ENCODE measurements at regions not wholly inside any gene's neighbourhood (a gene's known extent, or its start where the extent isn't known, plus 50 kb on each side); places are given as distances from the start of the nearest gene placed in this dataset.

DNA sequence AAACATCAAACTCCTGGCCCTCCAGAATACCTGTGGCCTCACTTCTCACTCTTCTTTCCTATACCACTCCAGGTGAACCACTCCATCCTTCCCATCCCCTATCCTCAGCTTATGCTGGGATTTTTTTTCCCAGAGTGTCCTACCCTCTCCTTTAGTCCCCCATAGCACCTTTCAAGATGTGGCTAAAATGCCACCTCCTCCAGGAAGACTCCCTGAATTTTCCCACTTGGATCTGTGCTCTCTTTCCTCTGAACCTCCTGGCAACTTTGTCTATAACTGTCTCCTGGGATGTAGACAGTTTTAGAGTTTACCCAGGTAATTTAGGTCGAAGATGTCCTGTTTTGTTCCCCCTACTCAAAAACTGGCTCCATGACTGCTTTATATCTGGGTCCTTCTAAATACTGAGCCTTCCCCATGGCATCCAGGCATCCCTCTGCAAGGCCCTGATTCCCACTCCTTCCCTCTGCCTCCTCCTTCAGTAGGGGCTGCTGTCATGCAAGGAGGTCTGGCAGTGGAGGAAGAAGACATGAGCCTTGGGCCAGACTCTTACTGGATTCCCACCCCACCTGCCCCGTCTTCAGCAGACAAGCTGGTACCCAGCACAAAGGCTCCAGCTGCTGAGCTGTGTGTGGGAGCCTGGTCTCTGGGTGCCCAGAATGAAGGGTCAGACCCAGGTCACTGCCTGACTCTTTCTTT, 161.5 kb downstream of the SMAD6 start:
- TF ChIP-seq CTCF (IDR thresholded peaks at IDR 0.05; ENCODE audit: control extremely low read depth, extremely low read depth) = no peak
- H3K9me3 ChIP-seq (ENCODE audit: control insufficient read depth in 4 of 4, insufficient read depth in 3 of 4, low read length in 3 of 4) = no peaks in the 10 kb centered on the region
- H3K36me3 ChIP-seq (ENCODE audit: control insufficient read depth in 4 of 4, insufficient read depth in 4 of 4, low read length in 4 of 4) = no peaks in the 10 kb centered on the region
- DNase-seq (no peak), ATAC-seq (ENCODE audit: insufficient read depth, low FRiP score) (no peak)
- no peak overlapping the region for H3K27ac ChIP-seq (ENCODE audit: low read depth in 1 of 2, low read length in 1 of 2)
- no peaks in the 10 kb centered on the region for H3K27me3 ChIP-seq (ENCODE audit: control insufficient read depth in 3 of 3, insufficient read depth in 3 of 3, low read length in 2 of 3)
- H3K4me1 ChIP-seq (ENCODE audit: control insufficient read depth in 5 of 5, insufficient read depth in 5 of 5, low read length in 5 of 5) = no peaks in the 10 kb centered on the region
- 89 to 93% methylated on average over 2 of the region's 2 CpGs for WGBS, 2 donors
- no peak overlapping the region for H3K9ac ChIP-seq (ENCODE audit: insufficient read depth in 1 of 2, low read length in 2 of 2)
- H3K4me3 ChIP-seq = no peak overlapping the region

- Histone ChIP-seq H3K4me1 (ENCODE audit: control insufficient read depth in 5 of 5, insufficient read depth in 5 of 5, low read length in 5 of 5) (no peaks in the 10 kb centered on the region), H3K4me3 (no peak overlapping the region), H3K36me3 (ENCODE audit: control insufficient read depth in 4 of 4, insufficient read depth in 4 of 4, low read length in 4 of 4) (no peaks in the 10 kb centered on the region), H3K9me3 (ENCODE audit: control insufficient read depth in 4 of 4, insufficient read depth in 3 of 4, low read length in 3 of 4) (no peaks in the 10 kb centered on the region), H3K27ac (ENCODE audit: low read depth in 1 of 2, low read length in 1 of 2) (no peak overlapping the region), H3K27me3 (ENCODE audit: control insufficient read depth in 3 of 3, insufficient read depth in 3 of 3, low read length in 2 of 3) (no peaks in the 10 kb centered on the region), H3K9ac (ENCODE audit: insufficient read depth in 1 of 2, low read length in 2 of 2) (no peak overlapping the region)
- DNase-seq (no peak), ATAC-seq (ENCODE audit: insufficient read depth, low FRiP score) (no peak)
- no peak for TF ChIP-seq CTCF (IDR thresholded peaks at IDR 0.05; ENCODE audit: control extremely low read depth, extremely low read depth)
- 96 to 98% methylated on average over 9 of the region's 9 CpGs for WGBS, 2 donors
These were observed 162.2 kb downstream of the SMAD6 start for GRCh38 chr15:66864086-66864830.

- WGBS, 2 donors = 93 to 96% methylated on average over 4 of the region's 4 CpGs
- H3K4me3 ChIP-seq = no peak overlapping the region
- TF ChIP-seq CTCF (IDR thresholded peaks at IDR 0.05; ENCODE audit: control extremely low read depth, extremely low read depth) = no peak
- DNase-seq (no peak), ATAC-seq (ENCODE audit: insufficient read depth, low FRiP score) (no peak)
- H3K9me3 ChIP-seq (ENCODE audit: control insufficient read depth in 4 of 4, insufficient read depth in 3 of 4, low read length in 3 of 4) = no peaks in the 10 kb centered on the region
- no peak overlapping the region for H3K27ac ChIP-seq (ENCODE audit: low read depth in 1 of 2, low read length in 1 of 2)
- no peaks in the 10 kb centered on the region for H3K27me3 ChIP-seq (ENCODE audit: control insufficient read depth in 3 of 3, insufficient read depth in 3 of 3, low read length in 2 of 3)
- no peaks in the 10 kb centered on the region for H3K4me1 ChIP-seq (ENCODE audit: control insufficient read depth in 5 of 5, insufficient read depth in 5 of 5, low read length in 5 of 5)
- H3K9ac ChIP-seq (ENCODE audit: insufficient read depth in 1 of 2, low read length in 2 of 2) = no peak overlapping the region
- H3K36me3 ChIP-seq (ENCODE audit: control insufficient read depth in 4 of 4, insufficient read depth in 4 of 4, low read length in 4 of 4) = no peaks in the 10 kb centered on the region
These were observed 162.8 kb downstream of the SMAD6 start for GRCh38 chr15:66864871-66865281.
